A172 (cell line): ENCODE measurements at regions not wholly inside any gene's neighbourhood (a gene's known extent, or its start where the extent isn't known, plus 50 kb on each side); places are given as distances from the start of the nearest gene placed in this dataset.
A peak's percentile ranks its signal among the peaks of the same experiment; 100 is the strongest.

Experiments
- DNase-seq: peaks from one replicate; pipeline ENCODE4 v3.0.0-alpha.2; 2015; ENCODE audit warnings: low spot score

DNA sequence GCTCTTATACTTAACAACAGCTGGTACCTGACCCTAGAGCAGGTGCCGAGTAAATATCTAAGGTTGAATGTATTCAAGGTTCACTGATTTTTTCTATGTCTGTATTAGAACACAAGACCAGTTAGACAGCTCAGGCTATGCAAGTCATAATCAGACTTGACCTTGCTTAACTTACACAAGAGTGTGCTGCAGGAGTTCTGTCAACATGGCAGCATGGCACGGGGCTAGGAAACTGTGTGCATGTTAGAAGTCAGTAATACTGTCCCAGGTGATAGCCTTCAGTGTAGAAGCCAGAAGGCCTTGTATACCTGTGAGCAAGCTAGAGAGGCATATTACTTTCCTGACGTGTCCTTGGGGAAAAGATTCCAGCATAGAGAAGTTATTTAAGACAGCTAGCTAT lies 253.1 kb downstream of the FAT3 start:
- DNase-seq = no peak

DNA sequence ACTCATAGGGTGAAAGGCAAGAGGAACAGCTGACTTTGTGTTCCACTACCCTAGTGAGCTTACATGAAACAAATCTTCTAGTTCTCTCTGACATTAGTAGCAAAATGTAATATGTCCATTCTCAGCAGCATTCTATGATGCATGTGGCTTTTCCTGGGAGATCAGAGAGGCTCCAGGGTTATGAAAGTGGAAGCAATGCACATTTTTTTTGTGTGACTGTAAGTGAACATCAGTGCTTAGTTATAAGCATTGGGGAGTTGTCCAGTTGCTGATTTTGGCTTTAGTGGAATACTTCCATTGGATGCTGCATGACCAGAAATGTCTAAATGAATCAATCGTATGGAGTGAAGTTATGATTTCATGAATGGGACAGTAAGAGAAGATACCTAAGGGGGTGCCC lies 255.9 kb downstream of the FAT3 start:
- DNase-seq = no peak

- DNase-seq = no peak
These were observed 258.0 kb downstream of the FAT3 start for GRCh38 chr11:92482492-92483060.

DNA sequence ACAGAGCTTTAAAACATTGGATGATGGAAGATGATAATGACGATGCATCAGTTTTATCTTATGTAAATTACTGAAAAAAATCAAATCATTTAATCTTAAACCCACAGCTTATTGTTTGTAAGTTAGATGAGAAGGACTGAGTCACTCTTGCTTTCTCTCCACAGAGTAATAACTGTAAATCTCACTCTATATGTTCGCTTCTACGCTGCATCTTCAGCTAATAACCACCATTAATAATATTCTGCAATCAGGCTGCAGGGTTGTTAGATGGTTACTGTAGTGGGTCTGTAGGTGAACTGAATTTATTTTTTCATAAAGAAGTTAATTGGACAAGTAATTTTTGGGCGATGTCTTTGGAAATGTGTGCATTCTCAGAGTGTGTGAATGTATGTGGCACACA lies 260.0 kb downstream of the FAT3 start:
- no peak for DNase-seq

DNA sequence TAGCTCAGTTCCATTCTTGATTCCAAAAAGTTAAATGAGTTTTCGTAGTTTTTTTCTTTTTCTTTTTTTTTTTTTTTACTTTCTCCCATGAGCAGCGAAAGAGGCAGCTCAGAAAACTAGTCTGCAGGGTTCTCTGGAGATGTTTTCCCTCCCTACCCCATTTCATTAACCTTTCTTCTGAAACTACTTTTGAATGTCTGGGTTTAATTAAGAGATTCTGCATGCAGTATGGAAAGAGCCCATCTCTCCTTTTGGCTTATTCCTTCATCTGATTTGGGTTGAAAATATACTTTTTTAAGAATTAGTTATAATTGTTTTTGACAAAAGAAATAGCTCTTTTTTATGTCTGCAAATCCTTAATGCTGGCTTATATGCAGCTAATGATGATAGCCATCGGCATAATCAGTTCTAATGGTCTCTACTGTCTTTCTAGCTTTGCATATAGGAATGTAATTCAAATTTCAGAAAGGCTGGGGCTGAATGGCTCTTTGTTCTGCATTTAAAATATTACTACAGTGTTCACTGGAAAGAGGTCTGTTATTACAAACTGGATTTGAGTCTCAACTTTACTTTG lies 265.3 kb downstream of the FAT3 start:
- DNase-seq = no peak

DNA sequence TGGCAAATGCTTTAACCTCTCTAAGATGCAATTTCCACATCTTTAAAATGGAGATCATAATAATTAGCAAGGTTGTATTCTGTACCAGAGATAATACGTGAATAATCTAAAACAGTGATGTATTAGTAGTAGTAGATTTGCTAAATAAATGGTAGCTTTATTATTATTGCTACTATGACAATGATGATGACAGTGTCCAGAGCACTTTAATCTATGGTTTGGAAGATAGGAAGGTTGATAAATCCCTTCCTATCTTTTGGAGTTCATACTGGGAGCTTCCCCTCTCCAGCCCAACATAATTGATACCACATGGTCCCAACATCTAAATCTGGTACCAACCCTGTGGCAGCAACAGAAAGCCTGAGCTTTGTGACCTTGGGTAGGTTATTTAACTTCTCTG lies 267.8 kb downstream of the FAT3 start:
- DNase-seq = no peak

- no peak for DNase-seq
These were observed 270.6 kb downstream of the FAT3 start for GRCh38 chr11:92495107-92495793.

GRCh38 chr11:92500453-92500852 lies 275.8 kb downstream of the FAT3 start:
- DNase-seq = no peak

GRCh38 chr11:92501066-92501739 lies 276.6 kb downstream of the FAT3 start:
- no peak for DNase-seq

GRCh38 chr11:92504004-92504403 lies 279.4 kb downstream of the FAT3 start:
- DNase-seq = no peak

- DNase-seq = no peak
These were observed 279.9 kb downstream of the FAT3 start for GRCh38 chr11:92504534-92504933.

GRCh38 chr11:92505689-92506088 lies 281.1 kb downstream of the FAT3 start:
- no peak for DNase-seq

DNA sequence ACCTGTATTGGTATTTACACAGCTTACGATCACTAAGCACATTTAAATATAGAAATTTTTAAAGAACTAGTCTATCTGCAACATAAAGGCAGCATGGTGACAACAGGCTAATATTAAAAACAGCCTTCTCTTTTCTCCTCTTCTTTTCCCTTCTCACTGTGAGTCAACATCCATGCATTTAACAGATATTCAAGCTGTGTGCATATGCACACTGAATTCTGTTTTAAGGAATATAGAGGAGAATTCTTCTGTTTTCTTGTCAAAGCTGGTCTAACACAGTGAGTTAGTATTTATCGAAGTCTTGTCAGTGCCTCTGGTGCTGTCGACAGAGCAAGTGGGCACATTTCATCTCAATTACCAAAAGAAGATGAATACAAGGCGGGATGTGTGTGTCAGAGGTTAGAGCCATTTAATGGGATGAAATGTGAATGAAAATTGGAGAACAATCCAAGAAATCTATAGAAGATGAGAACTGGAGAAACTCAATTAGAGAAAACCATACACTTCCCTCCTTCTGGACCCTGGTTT lies 282.3 kb downstream of the FAT3 start:
- no peak for DNase-seq

DNA sequence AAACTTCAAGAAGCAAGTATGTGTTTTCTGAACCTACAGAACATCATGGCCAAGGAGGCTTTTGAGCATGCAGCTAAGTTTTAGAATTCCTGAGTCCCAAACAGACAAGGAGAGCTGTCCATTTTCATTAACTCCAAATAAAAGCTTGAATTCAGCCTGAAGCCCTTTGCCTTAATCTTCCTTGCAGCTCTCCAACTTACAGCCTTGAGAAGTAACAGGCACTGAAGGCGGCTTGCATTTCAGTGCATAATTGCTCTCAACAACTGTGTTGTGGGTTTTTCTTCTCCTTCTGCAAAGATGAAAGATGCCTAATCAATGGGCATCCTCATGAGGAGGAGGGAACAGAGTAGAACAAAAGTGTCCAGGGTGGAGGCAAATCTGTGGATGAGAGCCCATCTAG lies 286.0 kb downstream of the FAT3 start:
- DNase-seq = no peak

- DNase-seq = no peak
These were observed 287.0 kb downstream of the FAT3 start for GRCh38 chr11:92511522-92512203.

GRCh38 chr11:92512204-92512569 lies 287.6 kb downstream of the FAT3 start:
- DNase-seq = no peak

DNA sequence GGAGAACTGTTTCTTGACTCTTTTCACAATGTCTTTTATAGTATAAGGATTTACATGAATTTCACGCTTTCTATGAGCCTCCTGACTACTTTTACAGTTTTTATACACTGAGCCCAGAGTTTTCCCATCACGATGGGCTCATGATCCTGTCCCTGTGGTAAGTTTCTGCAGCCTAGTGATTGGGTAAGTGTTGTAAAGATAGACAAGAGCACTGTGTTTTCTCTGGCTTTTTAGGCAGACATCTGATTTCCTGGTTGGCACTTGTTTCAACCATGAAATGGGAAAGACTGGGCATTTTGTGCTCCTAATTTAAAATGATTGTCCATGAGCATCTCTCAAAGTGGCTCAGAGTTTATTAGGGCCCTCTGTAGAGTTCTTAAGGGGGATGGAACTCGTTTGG lies 299.0 kb downstream of the FAT3 start:
- no peak for DNase-seq

- no peak for DNase-seq
These were observed 299.9 kb downstream of the FAT3 start for GRCh38 chr11:92524542-92524941.

DNA sequence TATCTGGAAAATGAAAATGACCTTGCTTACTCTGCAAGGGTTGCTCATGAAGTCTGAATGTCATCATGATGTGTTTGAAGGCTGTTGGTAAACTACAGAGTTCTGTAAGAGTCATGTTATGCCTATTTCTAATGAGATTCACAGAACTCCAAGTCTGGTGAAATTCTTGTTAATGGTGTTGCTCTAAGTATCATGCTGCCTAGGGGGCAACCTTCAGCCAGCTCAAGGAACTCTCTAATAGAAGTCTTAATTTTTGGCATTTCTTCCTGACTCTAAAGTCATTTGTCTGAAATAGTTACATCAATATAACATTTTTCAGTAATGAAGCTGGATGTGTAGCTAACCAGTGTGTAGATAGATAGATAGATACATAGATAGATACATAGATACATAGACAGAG lies 302.8 kb downstream of the FAT3 start:
- DNase-seq = no peak

- peak; percentile 1 for DNase-seq
These were observed 303.4 kb downstream of the FAT3 start for GRCh38 chr11:92528001-92528400.

DNA sequence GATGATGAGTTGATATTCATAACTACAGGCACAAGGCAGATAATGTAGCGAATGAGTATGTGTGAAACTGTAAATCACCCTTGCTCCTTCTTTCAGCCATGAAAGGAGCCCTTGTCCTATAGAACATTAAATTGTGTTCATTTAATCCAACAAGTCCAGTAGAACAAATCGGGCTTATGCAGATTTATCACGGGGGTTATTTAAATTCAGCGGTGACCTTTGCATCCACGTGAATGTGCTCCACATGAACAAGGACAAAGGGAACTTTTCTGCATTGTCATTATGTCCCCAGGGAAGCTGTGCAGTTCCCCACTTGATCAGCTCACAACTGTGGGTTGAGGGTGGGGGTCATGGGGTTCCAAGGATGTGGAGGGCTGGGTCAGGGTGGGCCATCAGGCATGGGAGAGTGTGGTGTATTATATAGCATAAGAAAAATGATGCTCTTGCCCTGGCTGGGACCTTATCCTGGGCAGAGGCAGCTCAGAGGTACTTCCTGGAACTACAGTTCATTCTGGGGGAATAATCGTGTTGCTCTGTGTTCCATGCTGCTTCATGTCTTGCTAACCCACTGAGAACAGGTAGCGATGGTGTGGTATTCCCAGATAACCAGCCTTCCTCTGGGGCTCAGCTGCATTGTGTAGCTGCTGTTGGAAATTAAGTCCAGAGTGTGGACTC lies 306.6 kb downstream of the FAT3 start:
- DNase-seq = no peak
